GM21619 (cell line): ENCODE measurements at regions not wholly inside any gene's neighbourhood (a gene's known extent, or its start where the extent isn't known, plus 50 kb on each side); places are given as distances from the start of the nearest gene placed in this dataset.

Source experiments
- ATAC-seq: cut with Tn5 transposase; IDR thresholded peaks from one replicate; pipeline ENCODE4 v1.9.1; 2021; ENCODE audit not compliant: unreplicated experiment

- no peak for ATAC-seq
Observed at GRCh38 chr2:128781166-128781565, 462.5 kb upstream of the HS6ST1 start.

- ATAC-seq: no peak
Observed at GRCh38 chr2:128781585-128782385, 463.1 kb upstream of the HS6ST1 start.

GRCh38 chr2:128782411-128783192 lies 463.9 kb upstream of the HS6ST1 start:
- no peak for ATAC-seq

- no peak for ATAC-seq
Observed at GRCh38 chr2:128783193-128783671, 464.6 kb upstream of the HS6ST1 start.

GRCh38 chr2:128783896-128784295 lies 465.2 kb upstream of the HS6ST1 start:
- no peak for ATAC-seq

- ATAC-seq: no peak
Observed at GRCh38 chr2:128784626-128785306, 466.1 kb upstream of the HS6ST1 start.

GRCh38 chr2:128786316-128786715 lies 467.6 kb upstream of the HS6ST1 start:
- no peak for ATAC-seq

GRCh38 chr2:128786741-128787478 lies 468.2 kb upstream of the HS6ST1 start:
- no peak for ATAC-seq

- ATAC-seq: no peak
Observed at GRCh38 chr2:128787616-128788015, 468.9 kb upstream of the HS6ST1 start.

GRCh38 chr2:128788636-128789220 lies 470.1 kb upstream of the HS6ST1 start:
- no peak for ATAC-seq

GRCh38 chr2:128789221-128789620 lies 470.6 kb upstream of the HS6ST1 start:
- no peak for ATAC-seq

GRCh38 chr2:128789776-128790455 lies 471.2 kb upstream of the HS6ST1 start:
- no peak for ATAC-seq

- no peak for ATAC-seq
Observed at GRCh38 chr2:128790541-128791001, 471.9 kb upstream of the HS6ST1 start.

GRCh38 chr2:128791120-128791984 lies 472.7 kb upstream of the HS6ST1 start:
- ATAC-seq: no peak

GRCh38 chr2:128791985-128792320 lies 473.3 kb upstream of the HS6ST1 start:
- ATAC-seq: no peak

GRCh38 chr2:128792476-128793054 lies 473.9 kb upstream of the HS6ST1 start:
- no peak for ATAC-seq

GRCh38 chr2:128793404-128793803 lies 474.7 kb upstream of the HS6ST1 start:
- no peak for ATAC-seq

GRCh38 chr2:128794285-128794684 lies 475.6 kb upstream of the HS6ST1 start:
- ATAC-seq: no peak

GRCh38 chr2:128796321-128796720 lies 477.7 kb upstream of the HS6ST1 start:
- ATAC-seq: no peak
